ENCODE measurements at regions not wholly inside any gene's neighbourhood (a gene's known extent, or its start where the extent isn't known, plus 50 kb on each side); places are given as distances from the start of the nearest gene placed in this dataset.

- Mint-ChIP-seq H3K9me3 (ENCODE audit: low read depth, unreplicated experiment) (peaks cover 2% of the 10 kb centered on the region), H3K27ac (ENCODE audit: unreplicated experiment) (no peak overlapping the region), H3K4me3 (ENCODE audit: low read depth, unreplicated experiment) (no peak overlapping the region), H3K27me3 (ENCODE audit: unreplicated experiment) (peaks cover 77% of the 10 kb centered on the region), H3K4me1 (ENCODE audit: low read depth, unreplicated experiment) (no peaks in the 10 kb centered on the region), H3K36me3 (ENCODE audit: insufficient read depth, unreplicated experiment) (no peaks in the 10 kb centered on the region)
- DNase-seq: no peak
- no TSS peak for BruUV-seq (replicated peaks)
- intact Hi-C loops (cut with micrococcal nuclease; ENCODE audit: unreplicated experiment): no loop called here
- no peak for TF ChIP-seq CTCF (IDR thresholded peaks at IDR 0.05; ENCODE audit: unreplicated experiment)
- CTCF ChIA-PET: interaction anchor here (0.5 kb wide), 1 partner anchor 394 kb away, joined by 3 read pairs; no protein-coding TSS in a partner anchor
Measured at GRCh38 chr20:56952258-56953047, 314.0 kb downstream of the BMP7 start.

GRCh38 chr20:56953048-56953586 lies 313.3 kb downstream of the BMP7 start:
- Mint-ChIP-seq H3K4me3 (ENCODE audit: low read depth, unreplicated experiment) (no peak overlapping the region), H3K27ac (ENCODE audit: unreplicated experiment) (no peak overlapping the region), H3K36me3 (ENCODE audit: insufficient read depth, unreplicated experiment) (no peaks in the 10 kb centered on the region), H3K27me3 (ENCODE audit: unreplicated experiment) (peaks cover 75% of the 10 kb centered on the region), H3K4me1 (ENCODE audit: low read depth, unreplicated experiment) (no peaks in the 10 kb centered on the region), H3K9me3 (ENCODE audit: low read depth, unreplicated experiment) (peaks cover 2% of the 10 kb centered on the region)
- CTCF ChIA-PET: interaction anchor here (0.5 kb wide), 1 partner anchor 394 kb away, joined by 3 read pairs; no protein-coding TSS in a partner anchor
- intact Hi-C loops (cut with micrococcal nuclease; ENCODE audit: unreplicated experiment): no loop called here
- no peak for TF ChIP-seq CTCF (IDR thresholded peaks at IDR 0.05; ENCODE audit: unreplicated experiment)
- no TSS peak for BruUV-seq (replicated peaks)
- no peak for DNase-seq

GRCh38 chr20:56954797-56955196 lies 311.6 kb downstream of the BMP7 start:
- TF ChIP-seq CTCF (IDR thresholded peaks at IDR 0.05; ENCODE audit: unreplicated experiment): no peak

GRCh38 chr20:56955680-56956079 lies 310.8 kb downstream of the BMP7 start:
- intact Hi-C loops (cut with micrococcal nuclease; ENCODE audit: unreplicated experiment): no loop called here
- no peak overlapping the region for H3K4me3 Mint-ChIP-seq (ENCODE audit: low read depth, unreplicated experiment)

More at GRCh38 chr20:56954797-56955196, 311.6 kb downstream of the BMP7 start:
- H3K9me3 Mint-ChIP-seq (ENCODE audit: low read depth, unreplicated experiment): peaks cover 2% of the 10 kb centered on the region
- DNase-seq: no peak
- no peak overlapping the region for H3K4me3 Mint-ChIP-seq (ENCODE audit: low read depth, unreplicated experiment)
- no TSS peak for BruUV-seq (replicated peaks)
- H3K4me1 Mint-ChIP-seq (ENCODE audit: low read depth, unreplicated experiment): no peaks in the 10 kb centered on the region
- H3K27me3 Mint-ChIP-seq (ENCODE audit: unreplicated experiment): peaks cover 81% of the 10 kb centered on the region
- CTCF ChIA-PET: no interaction called here
- no peak overlapping the region for H3K27ac Mint-ChIP-seq (ENCODE audit: unreplicated experiment)
- H3K36me3 Mint-ChIP-seq (ENCODE audit: insufficient read depth, unreplicated experiment): no peaks in the 10 kb centered on the region
- intact Hi-C loops (cut with micrococcal nuclease; ENCODE audit: unreplicated experiment): no loop called here

More at GRCh38 chr20:56955680-56956079, 310.8 kb downstream of the BMP7 start:
- Mint-ChIP-seq H3K27me3 (ENCODE audit: unreplicated experiment) (peaks cover 79% of the 10 kb centered on the region), H3K4me1 (ENCODE audit: low read depth, unreplicated experiment) (no peaks in the 10 kb centered on the region), H3K36me3 (ENCODE audit: insufficient read depth, unreplicated experiment) (no peaks in the 10 kb centered on the region), H3K9me3 (ENCODE audit: low read depth, unreplicated experiment) (no peaks in the 10 kb centered on the region), H3K27ac (ENCODE audit: unreplicated experiment) (no peak overlapping the region)
- BruUV-seq (replicated peaks): no TSS peak
- TF ChIP-seq CTCF (IDR thresholded peaks at IDR 0.05; ENCODE audit: unreplicated experiment): no peak
- CTCF ChIA-PET: interaction anchor here (0.5 kb wide), 1 partner anchor 392 kb away, joined by 3 read pairs; no protein-coding TSS in a partner anchor
- no peak for DNase-seq
